HUDEP-2 (cell line): ENCODE measurements at regions not wholly inside any gene's neighbourhood (a gene's known extent, or its start where the extent isn't known, plus 50 kb on each side); places are given as distances from the start of the nearest gene placed in this dataset.
"Not testable (repeated sequence)": the region's sequence is repeated elsewhere in the genome, so short reads cannot be mapped to it uniquely, and the experiment has no call there.

ENCODE experiments used
- DNase-seq, 76 experiments: peaks; one replicate each; lab custom pipeline; 2025; ENCODE audit not compliant: unreplicated experiment in 76 of 76; lab: John Stamatoyannopoulos, UW

DNA sequence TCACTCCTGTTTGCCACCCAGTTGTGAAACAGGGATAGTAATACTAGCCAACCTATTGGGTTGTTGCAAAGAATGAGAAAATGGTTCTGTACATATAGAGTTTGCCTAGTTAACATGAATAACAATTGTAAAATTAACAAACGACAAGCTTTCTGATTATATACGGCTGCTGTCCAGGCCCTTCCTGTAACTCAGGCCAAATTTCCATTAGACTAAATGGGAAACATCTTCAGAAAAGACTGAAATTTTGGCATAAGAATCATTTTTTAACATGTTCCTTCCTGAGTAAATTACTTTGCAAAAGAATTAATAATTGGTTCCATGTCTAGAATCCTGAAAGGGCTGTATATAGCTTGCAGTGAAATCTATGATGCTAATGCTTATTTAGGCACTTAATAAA, 117.7 kb upstream of the SATB2 start:
- no peak for DNase-seq

- no peak for DNase-seq
Observed at GRCh38 chr2:199572571-199572970, 114.8 kb upstream of the SATB2 start.

DNA sequence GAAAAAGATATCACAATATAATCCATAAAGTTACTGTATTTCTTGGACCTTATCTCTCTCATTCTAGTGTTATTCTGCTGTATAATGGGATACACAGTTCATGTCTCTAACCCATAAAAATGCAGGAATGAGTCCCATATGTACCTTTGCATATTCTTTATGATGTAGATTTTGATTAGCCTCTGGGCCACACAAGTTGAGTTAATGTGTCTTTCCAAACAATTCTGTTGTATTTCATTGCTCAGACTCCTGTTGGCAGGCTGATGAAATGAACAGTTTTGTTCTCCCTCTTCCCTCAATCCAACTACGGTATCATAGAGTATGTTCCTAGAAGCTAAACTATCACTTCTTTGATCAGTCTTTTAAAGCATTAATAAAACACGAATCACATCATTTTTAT, 113.2 kb upstream of the SATB2 start:
- DNase-seq, result no peak

- DNase-seq, result no peak
Observed at GRCh38 chr2:199569336-199569735, 111.6 kb upstream of the SATB2 start.

GRCh38 chr2:199558156-199558555, 100.4 kb upstream of the SATB2 start:
- no peak for DNase-seq

DNA sequence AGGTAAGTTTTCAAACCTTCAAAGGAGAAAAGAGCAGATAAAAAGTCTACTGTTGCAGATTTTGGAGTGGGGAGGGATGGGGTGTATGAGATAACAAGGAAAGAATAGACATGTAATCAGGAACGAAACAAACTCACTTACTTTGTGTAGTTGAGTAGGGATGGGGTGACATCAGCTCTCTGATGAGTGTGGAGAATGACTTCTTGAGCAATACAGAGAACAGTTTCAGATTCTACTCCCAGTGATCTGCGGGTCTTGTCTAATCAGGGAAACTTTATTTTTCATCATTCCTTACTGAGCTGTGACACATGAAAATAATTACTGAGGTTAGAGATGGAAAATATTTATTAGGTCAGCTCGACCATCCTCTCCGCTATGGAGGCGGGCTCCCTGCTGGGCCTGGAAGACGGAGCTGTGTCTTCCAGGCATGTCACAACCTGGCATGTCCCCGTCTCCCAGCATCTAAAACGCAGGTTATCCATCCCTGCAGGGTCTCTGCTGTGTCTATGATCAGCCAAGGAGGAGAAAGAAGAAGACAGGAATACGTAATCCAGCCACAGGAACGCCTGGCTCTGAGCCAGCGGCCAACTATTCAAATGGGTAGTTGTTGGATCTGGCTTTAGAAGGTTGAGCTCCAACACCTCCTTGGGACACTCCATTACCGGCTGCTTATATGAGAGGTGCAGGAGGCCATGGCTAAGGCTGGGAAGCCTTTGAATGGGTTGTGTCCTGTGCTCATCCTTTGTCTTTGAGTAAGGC, 99.0 kb upstream of the SATB2 start:
- no peak for DNase-seq

DNA sequence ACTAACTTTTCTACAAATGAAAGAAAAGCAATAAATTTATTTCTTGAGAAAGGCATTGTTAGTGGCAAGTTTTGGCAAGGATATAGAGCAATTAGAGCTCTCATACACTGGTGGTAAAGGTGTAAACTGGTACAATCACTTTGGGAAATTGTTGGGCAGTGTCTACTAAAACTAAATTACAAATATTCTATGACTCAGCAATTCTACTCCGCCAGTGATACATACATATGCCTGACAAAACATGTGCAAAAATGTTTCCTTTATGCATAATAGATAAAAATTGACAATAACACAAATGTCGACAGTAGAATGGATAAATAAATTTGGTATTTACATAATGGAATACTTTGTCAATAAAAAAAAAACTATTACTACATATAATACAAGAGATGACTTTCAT, 96.3 kb upstream of the SATB2 start:
- DNase-seq, result no peak

DNA sequence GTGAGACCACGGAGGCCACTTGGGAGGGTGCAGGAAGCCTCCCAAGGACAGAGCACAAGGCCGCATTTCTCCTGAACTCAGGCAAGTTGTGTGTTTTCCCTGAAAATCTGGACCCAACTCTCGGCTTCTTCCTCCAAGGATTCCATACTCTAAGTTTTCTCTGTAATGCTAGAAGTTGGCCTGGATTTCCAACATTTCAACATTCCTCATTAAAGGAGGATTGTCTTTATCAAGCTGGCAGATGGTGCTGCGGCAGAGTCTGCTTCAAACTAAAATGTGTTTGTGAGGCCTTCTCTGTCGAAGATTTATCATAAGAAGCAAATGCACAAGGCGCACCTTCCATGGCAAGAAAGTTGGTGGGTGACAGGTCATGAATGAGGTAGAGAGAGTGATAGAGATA, 94.4 kb upstream of the SATB2 start:
- no peak for DNase-seq

DNA sequence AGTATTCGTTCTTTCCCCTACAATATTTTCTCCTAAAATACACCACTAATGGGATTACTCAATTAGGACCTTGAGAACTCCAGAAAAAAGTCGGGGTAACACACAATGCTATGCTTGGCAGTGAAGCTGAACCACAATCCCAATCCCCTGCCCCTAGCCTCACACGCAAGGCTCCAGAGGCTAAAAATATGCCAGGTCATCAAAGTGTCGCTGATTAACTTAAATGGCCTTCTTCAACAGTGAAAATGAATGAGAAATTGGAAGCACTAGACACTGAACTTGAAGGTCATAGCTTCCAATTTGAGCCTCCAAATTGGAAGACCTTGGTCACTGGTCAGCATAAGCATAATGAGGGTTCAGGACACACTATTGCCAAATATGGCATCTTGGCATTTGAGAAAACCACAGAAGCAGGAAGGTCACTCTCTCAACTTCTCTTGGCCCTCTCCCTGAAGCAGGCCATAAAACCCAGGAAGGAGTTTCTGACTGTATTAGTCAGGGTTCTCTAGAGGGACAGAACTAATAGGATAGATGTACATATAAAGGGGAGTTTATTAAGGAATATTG, 86.0 kb upstream of the SATB2 start:
- DNase-seq, result no peak

- no peak for DNase-seq
Observed at GRCh38 chr2:199535445-199536177, 77.9 kb upstream of the SATB2 start.

DNA sequence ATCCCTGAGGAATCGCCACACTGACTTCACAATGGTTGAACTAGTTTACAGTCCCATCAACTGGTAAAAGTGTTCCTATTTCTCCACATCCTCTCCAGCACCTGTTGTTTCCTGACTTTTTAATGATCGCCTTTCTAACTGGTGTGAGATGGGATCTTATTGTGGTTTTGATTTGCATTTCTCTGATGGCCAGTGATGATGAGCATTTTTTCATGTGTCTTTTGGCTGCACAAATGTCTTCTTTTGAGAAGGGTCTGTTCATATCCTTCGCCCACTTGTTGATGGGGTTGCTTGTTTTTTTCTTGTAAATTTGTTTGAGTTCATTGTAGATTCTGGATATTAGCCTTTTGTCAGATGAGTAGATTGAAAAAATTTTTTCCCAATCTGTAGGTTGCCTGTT, 76.1 kb upstream of the SATB2 start:
- not testable (repeated sequence) for DNase-seq

DNA sequence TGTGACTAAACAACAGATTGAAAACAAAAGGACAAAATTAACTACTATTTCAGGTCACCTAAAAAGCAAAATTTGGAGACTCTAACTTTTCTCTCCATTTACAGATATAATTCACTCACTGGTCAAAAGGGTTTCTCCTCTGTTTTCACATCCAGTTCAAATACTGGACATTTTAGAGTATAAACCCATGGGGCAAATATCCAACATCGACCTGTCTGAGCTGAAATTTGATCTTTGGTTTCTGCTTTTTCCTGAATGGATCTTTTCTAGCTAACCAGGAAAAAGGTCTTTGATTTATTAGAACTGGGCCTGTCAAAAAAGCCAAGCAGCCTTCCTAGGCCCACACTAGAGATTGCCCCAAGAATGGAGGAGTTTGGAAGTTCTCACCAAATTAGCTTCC, 69.3 kb upstream of the SATB2 start:
- DNase-seq, result no peak

DNA sequence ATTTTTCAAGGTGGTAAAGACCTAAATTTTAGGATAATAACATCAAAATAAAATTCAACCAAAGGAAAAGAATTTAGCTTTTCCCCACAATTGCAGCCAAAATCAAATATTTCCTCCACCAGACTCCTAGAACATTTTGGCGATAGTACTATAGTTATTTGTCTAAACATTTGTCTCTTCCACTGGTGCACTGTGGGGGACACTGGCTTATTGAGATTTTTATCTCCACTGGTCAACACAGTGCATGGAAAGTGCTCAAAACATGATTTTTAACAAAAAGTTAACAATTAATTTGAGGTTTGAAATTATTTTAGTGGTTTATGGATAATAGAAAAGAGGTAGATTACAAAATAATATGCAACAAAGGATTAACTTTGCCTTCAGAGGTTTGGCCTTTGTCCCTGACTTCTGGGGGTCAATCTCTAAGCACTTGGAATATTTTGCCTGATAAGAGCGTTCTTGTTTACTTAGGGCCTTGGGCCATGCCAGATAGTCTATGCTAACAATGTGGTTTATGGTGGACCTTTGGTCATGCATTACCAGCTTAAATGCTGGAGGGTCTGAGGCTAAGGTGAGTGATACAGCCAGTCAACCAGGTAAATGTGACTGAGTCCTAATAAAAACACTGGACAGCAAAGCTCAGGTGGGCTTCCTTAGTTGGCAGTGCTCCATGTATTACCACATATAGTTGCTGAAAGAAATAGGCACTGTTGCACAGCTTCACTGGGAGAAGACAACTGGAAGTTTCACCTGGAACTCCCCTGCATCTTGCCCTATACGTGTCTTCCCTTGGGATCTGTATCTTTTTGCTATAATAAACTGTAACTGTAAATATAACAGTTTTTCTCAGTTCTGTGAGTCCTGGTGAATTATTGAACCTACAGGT, 67.2 kb upstream of the SATB2 start:
- DNase-seq, result no peak

DNA sequence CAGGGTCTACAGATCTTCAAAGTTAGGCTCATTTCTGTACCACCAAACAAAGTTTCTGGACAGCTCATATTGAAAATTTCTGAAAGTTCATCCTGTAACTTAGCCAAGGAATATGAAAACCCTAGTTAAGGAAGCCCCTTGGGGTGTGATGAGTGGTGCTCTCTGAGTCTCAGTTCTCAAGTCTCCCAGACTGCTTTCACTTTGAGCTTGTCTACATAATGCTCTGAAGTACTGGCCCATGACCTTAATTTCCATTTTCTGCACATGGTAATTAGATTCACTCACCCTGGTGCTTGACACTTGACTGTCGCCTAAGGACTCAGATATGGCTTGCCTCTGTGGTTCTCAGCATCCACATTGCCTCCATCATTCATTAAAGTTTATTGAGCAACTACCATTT, 51.7 kb upstream of the SATB2 start:
- no peak for DNase-seq
